ENCODE measurements at regions not wholly inside any gene's neighbourhood (a gene's known extent, or its start where the extent isn't known, plus 50 kb on each side); places are given as distances from the start of the nearest gene placed in this dataset.

- Mint-ChIP-seq H3K4me1 (no peaks in the 10 kb centered on the region), H3K9me3 (peaks cover 8 to 28% (median 18%) of the 10 kb centered on the region in 6 donors), H3K4me3 (no peak overlapping the region), H3K36me3 (no peaks in the 10 kb centered on the region), H3K27ac (no peak overlapping the region), H3K27me3 (ENCODE audit: low read depth in 3 of 3) (peaks cover 0 to 2% (median 1%) of the 10 kb centered on the region in 3 donors)
- DNase-seq: no peak
These were observed 75.8 kb upstream of the PCDH18 start for GRCh38 chr4:137608085-137608484.

GRCh38 chr4:137602436-137602835, 70.1 kb upstream of the PCDH18 start:
- H3K4me3 Mint-ChIP-seq: no peak overlapping the region
- no peak overlapping the region for H3K27ac Mint-ChIP-seq
- H3K36me3 Mint-ChIP-seq: no peaks in the 10 kb centered on the region

GRCh38 chr4:137601934-137602333, 69.6 kb upstream of the PCDH18 start:
- H3K27me3 Mint-ChIP-seq (ENCODE audit: low read depth in 3 of 3): no peaks in the 10 kb centered on the region
- H3K36me3 Mint-ChIP-seq: no peaks in the 10 kb centered on the region
- H3K4me1 Mint-ChIP-seq: no peaks in the 10 kb centered on the region
- no peak overlapping the region for H3K4me3 Mint-ChIP-seq
- DNase-seq: no peak
- peaks cover 3 to 22% (median 11%) of the 10 kb centered on the region in 6 donors for H3K9me3 Mint-ChIP-seq
- no peak overlapping the region for H3K27ac Mint-ChIP-seq

More at GRCh38 chr4:137602436-137602835, 70.1 kb upstream of the PCDH18 start:
- no peak for DNase-seq
- peaks cover 6 to 27% (median 14%) of the 10 kb centered on the region in 6 donors for H3K9me3 Mint-ChIP-seq
- no peaks in the 10 kb centered on the region for H3K27me3 Mint-ChIP-seq (ENCODE audit: low read depth in 3 of 3)
- H3K4me1 Mint-ChIP-seq: no peaks in the 10 kb centered on the region

GRCh38 chr4:137599734-137600133, 67.4 kb upstream of the PCDH18 start:
- Mint-ChIP-seq H3K4me3 (no peak overlapping the region), H3K27ac (no peak overlapping the region), H3K27me3 (ENCODE audit: low read depth in 3 of 3) (no peaks in the 10 kb centered on the region), H3K4me1 (no peaks in the 10 kb centered on the region), H3K9me3 (peaks cover 1 to 15% (median 10%) of the 10 kb centered on the region in 6 donors), H3K36me3 (no peaks in the 10 kb centered on the region)
- no peak for DNase-seq

GRCh38 chr4:137597752-137598430, 65.6 kb upstream of the PCDH18 start:
- no peak overlapping the region for H3K27ac Mint-ChIP-seq
- H3K9me3 Mint-ChIP-seq: peaks cover 1 to 20% (median 12%) of the 10 kb centered on the region in 6 donors
- no peak overlapping the region for H3K4me3 Mint-ChIP-seq
- no peaks in the 10 kb centered on the region for H3K27me3 Mint-ChIP-seq (ENCODE audit: low read depth in 3 of 3)
- DNase-seq: no peak
- H3K36me3 Mint-ChIP-seq: no peaks in the 10 kb centered on the region
- H3K4me1 Mint-ChIP-seq: no peaks in the 10 kb centered on the region

GRCh38 chr4:137587796-137588195, 55.5 kb upstream of the PCDH18 start:
- no peak for DNase-seq
- Mint-ChIP-seq H3K36me3 (no peaks in the 10 kb centered on the region), H3K27ac (no peak overlapping the region), H3K4me3 (no peak overlapping the region), H3K9me3 (peaks cover 2 to 42% (median 20%) of the 10 kb centered on the region in 6 donors), H3K4me1 (no peaks in the 10 kb centered on the region), H3K27me3 (ENCODE audit: low read depth in 3 of 3) (peaks cover 1 to 2% (median 2%) of the 10 kb centered on the region in 3 donors)

GRCh38 chr4:137583671-137584070, 51.4 kb upstream of the PCDH18 start:
- Mint-ChIP-seq H3K4me1 (no peaks in the 10 kb centered on the region), H3K27ac (no peak overlapping the region), H3K4me3 (no peak overlapping the region), H3K27me3 (ENCODE audit: low read depth in 3 of 3) (peaks cover 0 to 2% (median 0%) of the 10 kb centered on the region in 3 donors), H3K9me3 (peaks cover 6 to 45% (median 22%) of the 10 kb centered on the region in 6 donors), H3K36me3 (no peaks in the 10 kb centered on the region)
- no peak for DNase-seq
